Neural progenitor cell (in vitro differentiated cells): ENCODE measurements at regions not wholly inside any gene's neighbourhood (a gene's known extent, or its start where the extent isn't known, plus 50 kb on each side); places are given as distances from the start of the nearest gene placed in this dataset.

Experiments used
- CTCF ChIP-seq: fragments of 200-600 bp; sonication (generic); IDR thresholded peaks from 2 replicates; pipeline ENCODE4 v1.5.1; 2017; ENCODE audit warnings: antibody characterized with exemption, mild to moderate bottlenecking
- EZH2 ChIP-seq: fragments of 200-600 bp; sonication (generic); IDR thresholded peaks from 2 replicates; pipeline ENCODE4 v1.6.1; 2017; ENCODE audit warnings: antibody characterized with exemption, mild to moderate bottlenecking, moderate library complexity

- TF ChIP-seq CTCF (no peak), EZH2 (no peak)
Measured at GRCh38 chr10:31126593-31126992, 94.9 kb upstream of the ZNF438 start.
